ENCODE measurements at regions not wholly inside any gene's neighbourhood (a gene's known extent, or its start where the extent isn't known, plus 50 kb on each side); places are given as distances from the start of the nearest gene placed in this dataset.

DNA sequence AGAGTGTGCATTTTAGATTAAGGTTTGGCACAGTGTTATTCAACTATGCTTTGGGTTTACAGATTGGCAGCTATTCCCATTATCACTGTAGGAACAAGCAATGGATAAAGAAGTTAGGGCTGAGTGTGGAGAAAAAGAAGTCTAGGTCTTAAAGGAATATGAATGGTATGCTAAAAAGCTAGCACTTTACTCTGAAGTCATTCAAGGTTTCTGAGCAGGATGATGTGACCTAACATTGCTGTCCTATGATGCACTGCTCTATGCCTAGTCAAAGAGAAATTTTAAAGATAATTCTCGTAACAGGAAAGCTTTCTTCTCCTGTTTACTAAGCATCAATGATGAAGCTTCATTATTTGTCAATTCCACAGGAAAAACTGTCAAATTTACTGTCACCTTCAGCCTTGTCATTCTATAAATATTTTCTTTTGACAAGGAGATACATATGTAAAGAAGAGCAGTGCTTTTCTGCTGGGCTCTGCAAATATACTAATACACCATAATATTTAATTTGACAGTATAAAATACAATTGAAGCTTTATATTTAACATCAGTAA lies 476.1 kb upstream of the PTPRD start:
- TF ChIP-seq POLR2A (IDR thresholded peaks at IDR 0.05) (no peak), POLR2AphosphoS5 (IDR thresholded peaks at IDR 0.05) (no peak)
- TF ChIP-seq, protein P1, sequence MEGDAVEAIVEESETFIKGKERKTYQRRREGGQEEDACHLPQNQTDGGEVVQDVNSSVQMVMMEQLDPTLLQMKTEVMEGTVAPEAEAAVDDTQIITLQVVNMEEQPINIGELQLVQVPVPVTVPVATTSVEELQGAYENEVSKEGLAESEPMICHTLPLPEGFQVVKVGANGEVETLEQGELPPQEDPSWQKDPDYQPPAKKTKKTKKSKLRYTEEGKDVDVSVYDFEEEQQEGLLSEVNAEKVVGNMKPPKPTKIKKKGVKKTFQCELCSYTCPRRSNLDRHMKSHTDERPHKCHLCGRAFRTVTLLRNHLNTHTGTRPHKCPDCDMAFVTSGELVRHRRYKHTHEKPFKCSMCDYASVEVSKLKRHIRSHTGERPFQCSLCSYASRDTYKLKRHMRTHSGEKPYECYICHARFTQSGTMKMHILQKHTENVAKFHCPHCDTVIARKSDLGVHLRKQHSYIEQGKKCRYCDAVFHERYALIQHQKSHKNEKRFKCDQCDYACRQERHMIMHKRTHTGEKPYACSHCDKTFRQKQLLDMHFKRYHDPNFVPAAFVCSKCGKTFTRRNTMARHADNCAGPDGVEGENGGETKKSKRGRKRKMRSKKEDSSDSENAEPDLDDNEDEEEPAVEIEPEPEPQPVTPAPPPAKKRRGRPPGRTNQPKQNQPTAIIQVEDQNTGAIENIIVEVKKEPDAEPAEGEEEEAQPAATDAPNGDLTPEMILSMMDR (IDR thresholded peaks at IDR 0.05), result no peak

Data from transverse colon (tissue), 4 donors.